Body of pancreas (tissue), 4 donors: ENCODE measurements at regions not wholly inside any gene's neighbourhood (a gene's known extent, or its start where the extent isn't known, plus 50 kb on each side); places are given as distances from the start of the nearest gene placed in this dataset.

Experiments
- POLR2A ChIP-seq, 3 donors: fragments of 450-650 bp; IDR thresholded peaks; one replicate each; pipeline ENCODE4 v1.6.1; 2016; ENCODE audit warnings: antibody characterized with exemption in 3 of 3, mild to moderate bottlenecking in 2 of 3
- TF ChIP-seq, protein P1 (sequence below), 7 experiments: fragments of 450-650 bp in 4 of 7; fragments of 200-600 bp in 3 of 7; sonication (generic) in 3 of 7; IDR thresholded peaks; one replicate each; pipeline ENCODE4 v1.5.1; 2016 to 2019; ENCODE audit warnings: antibody characterized with exemption in 7 of 7

DNA sequence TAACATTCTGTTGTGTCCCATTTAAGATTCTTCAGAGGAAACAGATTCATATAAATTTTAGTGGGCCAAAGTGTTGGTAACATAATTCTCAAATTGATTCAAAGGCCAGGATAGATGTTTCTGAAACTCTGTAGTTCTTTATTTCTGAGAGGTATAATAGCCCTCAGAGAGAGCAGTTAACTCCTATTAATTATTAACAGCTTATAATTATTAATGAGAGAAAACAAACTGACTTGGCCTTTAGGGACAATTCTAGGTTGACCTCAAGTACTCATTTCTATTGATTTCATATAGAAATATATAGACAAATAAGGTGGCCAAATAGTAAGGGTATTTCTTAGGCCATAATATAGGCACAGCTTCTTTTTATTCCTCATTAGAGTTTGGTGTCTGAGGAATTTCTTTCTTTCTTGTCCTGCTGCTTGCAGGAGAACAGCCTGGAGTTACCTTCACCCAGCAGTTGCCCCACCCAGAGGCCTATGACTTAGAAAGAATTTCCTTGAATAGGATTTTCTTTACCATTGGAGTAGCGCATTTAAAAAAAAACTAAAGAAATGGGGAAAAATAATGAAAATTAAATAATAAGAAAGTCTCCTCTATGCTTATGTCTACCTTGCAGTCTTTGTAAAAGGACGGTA is 1430.1 kb upstream of the SPRY2 start:
- TF ChIP-seq, protein P1, sequence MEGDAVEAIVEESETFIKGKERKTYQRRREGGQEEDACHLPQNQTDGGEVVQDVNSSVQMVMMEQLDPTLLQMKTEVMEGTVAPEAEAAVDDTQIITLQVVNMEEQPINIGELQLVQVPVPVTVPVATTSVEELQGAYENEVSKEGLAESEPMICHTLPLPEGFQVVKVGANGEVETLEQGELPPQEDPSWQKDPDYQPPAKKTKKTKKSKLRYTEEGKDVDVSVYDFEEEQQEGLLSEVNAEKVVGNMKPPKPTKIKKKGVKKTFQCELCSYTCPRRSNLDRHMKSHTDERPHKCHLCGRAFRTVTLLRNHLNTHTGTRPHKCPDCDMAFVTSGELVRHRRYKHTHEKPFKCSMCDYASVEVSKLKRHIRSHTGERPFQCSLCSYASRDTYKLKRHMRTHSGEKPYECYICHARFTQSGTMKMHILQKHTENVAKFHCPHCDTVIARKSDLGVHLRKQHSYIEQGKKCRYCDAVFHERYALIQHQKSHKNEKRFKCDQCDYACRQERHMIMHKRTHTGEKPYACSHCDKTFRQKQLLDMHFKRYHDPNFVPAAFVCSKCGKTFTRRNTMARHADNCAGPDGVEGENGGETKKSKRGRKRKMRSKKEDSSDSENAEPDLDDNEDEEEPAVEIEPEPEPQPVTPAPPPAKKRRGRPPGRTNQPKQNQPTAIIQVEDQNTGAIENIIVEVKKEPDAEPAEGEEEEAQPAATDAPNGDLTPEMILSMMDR (IDR thresholded peaks at IDR 0.05), result no peak
- TF ChIP-seq POLR2A (IDR thresholded peaks at IDR 0.05), result no peak
